ENCODE measurements at regions not wholly inside any gene's neighbourhood (a gene's known extent, or its start where the extent isn't known, plus 50 kb on each side); places are given as distances from the start of the nearest gene placed in this dataset.

DNA sequence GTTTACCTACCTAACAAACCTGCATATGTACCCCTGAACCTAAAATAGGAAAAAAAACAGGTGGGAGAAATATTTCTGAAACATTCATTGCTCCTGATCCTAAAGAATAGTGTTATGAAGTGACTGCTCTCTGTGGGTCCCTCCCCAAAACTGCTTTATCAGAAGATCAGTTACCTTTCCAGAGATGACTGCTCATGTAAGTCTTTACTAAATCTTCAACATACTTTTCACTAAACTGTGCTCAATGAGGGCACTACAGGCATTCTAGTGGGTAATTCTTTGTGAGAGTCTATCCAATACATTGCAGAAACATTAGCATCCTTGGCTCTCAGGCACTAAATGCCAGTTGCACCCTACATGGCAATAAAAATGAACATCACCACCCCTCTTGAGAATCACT, 189.3 kb upstream of the STK17B start:
- H3K27ac ChIP-seq (ENCODE audit: low read depth, low read length), result no peak overlapping the region
- H3K4me3 ChIP-seq (ENCODE audit: low read depth, low read length), result no peak overlapping the region
- no peaks in the 10 kb centered on the region for H3K27me3 ChIP-seq (ENCODE audit: insufficient read depth, low read length)
- H3K36me3 ChIP-seq (ENCODE audit: insufficient read depth, low read length), result no peaks in the 10 kb centered on the region
- no peaks in the 10 kb centered on the region for H3K4me1 ChIP-seq (ENCODE audit: control insufficient read depth, insufficient read depth, low read length, unreplicated experiment)
- no peaks in the 10 kb centered on the region for H3K79me2 ChIP-seq (ENCODE audit: control insufficient read depth, insufficient read depth, low read length, unreplicated experiment)
- no peak overlapping the region for H2AFZ ChIP-seq (ENCODE audit: low read length, unreplicated experiment)

- no peak overlapping the region for H3K4me3 ChIP-seq (ENCODE audit: low read depth, low read length)
- H3K27me3 ChIP-seq (ENCODE audit: insufficient read depth, low read length), result no peaks in the 10 kb centered on the region
- no peaks in the 10 kb centered on the region for H3K4me1 ChIP-seq (ENCODE audit: control insufficient read depth, insufficient read depth, low read length, unreplicated experiment)
- H2AFZ ChIP-seq (ENCODE audit: low read length, unreplicated experiment), result no peak overlapping the region
- no peaks in the 10 kb centered on the region for H3K79me2 ChIP-seq (ENCODE audit: control insufficient read depth, insufficient read depth, low read length, unreplicated experiment)
- H3K27ac ChIP-seq (ENCODE audit: low read depth, low read length), result no peak overlapping the region
- H3K36me3 ChIP-seq (ENCODE audit: insufficient read depth, low read length), result no peaks in the 10 kb centered on the region
Measured at GRCh38 chr2:196361606-196362326, 190.4 kb upstream of the STK17B start.

DNA sequence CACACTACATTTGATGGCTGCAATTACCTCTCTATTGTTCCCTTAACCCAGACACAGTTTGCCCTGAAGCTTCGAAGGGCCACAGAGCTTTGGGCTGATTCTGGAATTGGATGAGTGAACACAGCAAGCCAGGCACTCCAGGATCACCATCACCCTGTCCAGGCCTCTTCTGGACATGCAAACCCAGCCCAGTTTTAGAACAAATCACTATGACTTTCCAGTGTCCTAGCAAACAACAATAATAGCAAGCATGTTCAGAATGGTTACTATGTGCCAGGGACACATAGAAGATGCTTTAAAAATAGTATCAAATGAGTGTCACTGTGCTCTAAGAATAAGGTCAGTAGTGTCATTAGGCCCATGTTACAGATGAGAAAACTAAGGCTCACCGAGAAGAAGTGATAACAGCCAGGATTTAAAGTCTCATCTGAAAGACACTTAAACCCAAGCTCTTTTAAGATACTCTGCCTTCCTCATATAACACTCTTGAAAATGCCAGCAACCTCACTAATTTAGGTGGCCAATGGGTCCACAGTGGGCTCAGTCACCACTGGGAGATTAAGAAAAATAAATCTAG, 191.7 kb upstream of the STK17B start:
- no peak overlapping the region for H2AFZ ChIP-seq (ENCODE audit: low read length, unreplicated experiment)
- no peaks in the 10 kb centered on the region for H3K36me3 ChIP-seq (ENCODE audit: insufficient read depth, low read length)
- no peak overlapping the region for H3K27ac ChIP-seq (ENCODE audit: low read depth, low read length)
- H3K4me1 ChIP-seq (ENCODE audit: control insufficient read depth, insufficient read depth, low read length, unreplicated experiment), result no peaks in the 10 kb centered on the region
- H3K27me3 ChIP-seq (ENCODE audit: insufficient read depth, low read length), result no peaks in the 10 kb centered on the region
- H3K4me3 ChIP-seq (ENCODE audit: low read depth, low read length), result no peak overlapping the region
- H3K79me2 ChIP-seq (ENCODE audit: control insufficient read depth, insufficient read depth, low read length, unreplicated experiment), result no peaks in the 10 kb centered on the region

GRCh38 chr2:196365145-196365544, 193.8 kb upstream of the STK17B start:
- Histone ChIP-seq H3K36me3 (ENCODE audit: insufficient read depth, low read length) (no peaks in the 10 kb centered on the region), H2AFZ (ENCODE audit: low read length, unreplicated experiment) (no peak overlapping the region), H3K79me2 (ENCODE audit: control insufficient read depth, insufficient read depth, low read length, unreplicated experiment) (no peaks in the 10 kb centered on the region), H3K4me1 (ENCODE audit: control insufficient read depth, insufficient read depth, low read length, unreplicated experiment) (no peaks in the 10 kb centered on the region), H3K4me3 (ENCODE audit: low read depth, low read length) (no peak overlapping the region), H3K27me3 (ENCODE audit: insufficient read depth, low read length) (no peaks in the 10 kb centered on the region), H3K27ac (ENCODE audit: low read depth, low read length) (no peak overlapping the region)

- Histone ChIP-seq H3K36me3 (ENCODE audit: insufficient read depth, low read length) (no peaks in the 10 kb centered on the region), H3K27me3 (ENCODE audit: insufficient read depth, low read length) (no peaks in the 10 kb centered on the region), H3K79me2 (ENCODE audit: control insufficient read depth, insufficient read depth, low read length, unreplicated experiment) (no peaks in the 10 kb centered on the region), H3K4me3 (ENCODE audit: low read depth, low read length) (no peak overlapping the region), H3K27ac (ENCODE audit: low read depth, low read length) (no peak overlapping the region), H3K4me1 (ENCODE audit: control insufficient read depth, insufficient read depth, low read length, unreplicated experiment) (no peaks in the 10 kb centered on the region), H2AFZ (ENCODE audit: low read length, unreplicated experiment) (no peak overlapping the region)
Measured at GRCh38 chr2:196365923-196366322, 194.5 kb upstream of the STK17B start.

DNA sequence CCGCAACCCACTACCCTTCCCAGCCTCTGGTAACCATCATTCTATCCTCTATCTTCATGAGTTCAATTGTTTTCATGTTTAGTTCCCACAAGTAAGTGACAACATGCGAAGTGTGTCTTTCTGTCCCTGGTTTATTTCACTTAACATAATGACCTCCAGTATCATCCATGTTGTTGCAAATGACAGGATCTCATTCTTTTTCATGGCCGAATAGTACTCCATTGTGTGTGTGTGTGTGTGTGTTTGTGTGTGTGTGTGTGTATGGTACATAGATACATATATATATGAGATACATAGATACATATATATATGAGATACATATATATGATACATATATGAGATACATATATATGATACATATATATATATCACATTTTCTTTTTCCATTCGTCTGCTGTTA, 196.3 kb upstream of the STK17B start:
- no peaks in the 10 kb centered on the region for H3K4me1 ChIP-seq (ENCODE audit: control insufficient read depth, insufficient read depth, low read length, unreplicated experiment)
- H3K79me2 ChIP-seq (ENCODE audit: control insufficient read depth, insufficient read depth, low read length, unreplicated experiment), result no peaks in the 10 kb centered on the region
- no peaks in the 10 kb centered on the region for H3K36me3 ChIP-seq (ENCODE audit: insufficient read depth, low read length)
- no peak overlapping the region for H2AFZ ChIP-seq (ENCODE audit: low read length, unreplicated experiment)
- no peak overlapping the region for H3K4me3 ChIP-seq (ENCODE audit: low read depth, low read length)
- no peak overlapping the region for H3K27ac ChIP-seq (ENCODE audit: low read depth, low read length)
- no peaks in the 10 kb centered on the region for H3K27me3 ChIP-seq (ENCODE audit: insufficient read depth, low read length)

DNA sequence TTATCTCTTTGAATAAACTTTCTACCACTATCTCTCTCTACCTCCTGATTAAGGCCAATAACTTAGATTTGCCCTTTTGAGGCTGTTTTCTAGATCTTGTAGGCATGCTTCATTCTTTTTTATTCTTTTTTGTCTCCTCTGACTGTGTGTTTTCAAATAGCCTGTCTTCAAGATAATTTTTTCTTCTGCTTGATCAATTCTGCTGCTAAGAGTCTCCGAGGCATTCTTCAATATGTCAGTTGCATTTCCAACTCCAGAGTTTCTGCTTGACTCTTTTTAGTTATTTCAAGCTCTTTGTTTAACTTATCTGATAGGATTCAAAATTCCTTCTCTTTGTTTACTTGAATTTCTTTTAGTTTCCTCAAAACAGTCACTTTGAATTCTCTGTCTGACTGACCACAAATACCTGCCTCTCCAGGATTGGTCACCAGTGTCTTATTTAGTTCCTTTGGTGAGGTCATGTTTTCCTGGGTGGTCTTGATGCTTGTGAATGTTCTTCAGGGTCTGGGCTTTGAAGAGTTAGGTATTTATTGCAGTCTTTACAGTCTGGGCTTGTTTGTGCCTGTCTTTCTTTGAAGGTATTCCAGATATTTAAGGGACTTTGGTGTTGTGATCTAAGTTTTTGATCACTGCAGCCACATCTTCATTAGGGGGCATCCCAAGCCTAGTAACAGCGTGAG, 197.3 kb upstream of the STK17B start:
- Histone ChIP-seq H3K27ac (ENCODE audit: low read depth, low read length) (no peak overlapping the region), H3K36me3 (ENCODE audit: insufficient read depth, low read length) (no peaks in the 10 kb centered on the region), H3K27me3 (ENCODE audit: insufficient read depth, low read length) (no peaks in the 10 kb centered on the region), H3K79me2 (ENCODE audit: control insufficient read depth, insufficient read depth, low read length, unreplicated experiment) (no peaks in the 10 kb centered on the region), H3K4me1 (ENCODE audit: control insufficient read depth, insufficient read depth, low read length, unreplicated experiment) (no peaks in the 10 kb centered on the region), H2AFZ (ENCODE audit: low read length, unreplicated experiment) (no peak overlapping the region), H3K4me3 (ENCODE audit: low read depth, low read length) (no peak overlapping the region)

- no peaks in the 10 kb centered on the region for H3K79me2 ChIP-seq (ENCODE audit: control insufficient read depth, insufficient read depth, low read length, unreplicated experiment)
- no peak overlapping the region for H2AFZ ChIP-seq (ENCODE audit: low read length, unreplicated experiment)
- no peaks in the 10 kb centered on the region for H3K36me3 ChIP-seq (ENCODE audit: insufficient read depth, low read length)
- H3K4me1 ChIP-seq (ENCODE audit: control insufficient read depth, insufficient read depth, low read length, unreplicated experiment), result no peaks in the 10 kb centered on the region
- no peak overlapping the region for H3K4me3 ChIP-seq (ENCODE audit: low read depth, low read length)
- H3K27me3 ChIP-seq (ENCODE audit: insufficient read depth, low read length), result no peaks in the 10 kb centered on the region
- no peak overlapping the region for H3K27ac ChIP-seq (ENCODE audit: low read depth, low read length)
Measured at GRCh38 chr2:196369967-196370366, 198.6 kb upstream of the STK17B start.

DNA sequence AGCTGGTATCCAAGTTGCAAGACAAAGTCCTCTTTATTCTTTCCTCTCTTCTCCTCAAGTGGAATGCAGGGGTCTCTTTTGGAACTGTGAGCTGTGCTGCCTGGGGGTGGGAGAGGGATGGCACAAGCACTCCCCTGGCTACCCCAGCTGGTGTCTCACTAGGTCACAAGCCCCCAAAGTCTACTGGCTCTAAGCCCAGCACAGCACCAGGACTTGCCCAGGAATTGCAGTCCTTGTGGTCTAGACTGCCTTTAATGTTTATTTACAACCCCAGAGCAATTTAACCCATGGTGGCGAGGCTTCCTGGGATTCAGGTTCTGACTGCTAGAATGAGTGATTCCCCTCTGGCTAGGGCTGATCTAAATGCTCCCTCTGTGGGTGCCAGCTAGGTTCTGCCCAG, 199.0 kb upstream of the STK17B start:
- H3K27ac ChIP-seq (ENCODE audit: low read depth, low read length), result no peak overlapping the region
- no peaks in the 10 kb centered on the region for H3K36me3 ChIP-seq (ENCODE audit: insufficient read depth, low read length)
- no peak overlapping the region for H2AFZ ChIP-seq (ENCODE audit: low read length, unreplicated experiment)
- H3K79me2 ChIP-seq (ENCODE audit: control insufficient read depth, insufficient read depth, low read length, unreplicated experiment), result no peaks in the 10 kb centered on the region
- no peaks in the 10 kb centered on the region for H3K4me1 ChIP-seq (ENCODE audit: control insufficient read depth, insufficient read depth, low read length, unreplicated experiment)
- no peaks in the 10 kb centered on the region for H3K27me3 ChIP-seq (ENCODE audit: insufficient read depth, low read length)
- H3K4me3 ChIP-seq (ENCODE audit: low read depth, low read length), result no peak overlapping the region

DNA sequence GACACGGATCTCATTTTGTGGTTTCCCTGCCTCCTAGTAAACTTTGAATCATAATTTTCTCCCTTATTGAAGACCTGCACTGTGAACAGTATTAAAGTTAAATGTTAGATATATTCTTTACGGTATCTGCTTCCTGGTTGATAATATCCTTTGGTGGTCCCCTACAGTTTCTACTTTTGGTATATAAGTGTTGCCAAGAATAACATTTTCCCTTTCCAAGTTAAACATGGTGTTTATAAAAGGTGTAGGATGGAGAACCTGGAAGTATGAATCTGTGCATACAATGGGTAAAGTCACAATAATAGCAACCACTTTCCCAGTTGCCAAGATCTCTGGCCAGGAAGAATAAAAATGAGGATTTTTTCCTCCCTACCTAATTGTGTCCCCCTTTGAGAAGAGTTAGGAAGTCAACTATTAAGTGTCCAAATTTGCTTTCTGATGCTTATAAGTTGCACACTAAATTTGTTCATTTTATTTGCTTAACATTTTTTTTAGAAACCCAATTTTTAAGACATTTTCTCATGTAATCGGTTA, 201.0 kb upstream of the STK17B start:
- H3K27ac ChIP-seq (ENCODE audit: low read depth, low read length), result no peak overlapping the region
- H2AFZ ChIP-seq (ENCODE audit: low read length, unreplicated experiment), result no peak overlapping the region
- no peaks in the 10 kb centered on the region for H3K4me1 ChIP-seq (ENCODE audit: control insufficient read depth, insufficient read depth, low read length, unreplicated experiment)
- no peaks in the 10 kb centered on the region for H3K36me3 ChIP-seq (ENCODE audit: insufficient read depth, low read length)
- H3K4me3 ChIP-seq (ENCODE audit: low read depth, low read length), result no peak overlapping the region
- no peaks in the 10 kb centered on the region for H3K27me3 ChIP-seq (ENCODE audit: insufficient read depth, low read length)
- no peaks in the 10 kb centered on the region for H3K79me2 ChIP-seq (ENCODE audit: control insufficient read depth, insufficient read depth, low read length, unreplicated experiment)

Measured in ACC112 (cell line).